OCI-LY1 (cell line): ENCODE measurements at regions not wholly inside any gene's neighbourhood (a gene's known extent, or its start where the extent isn't known, plus 50 kb on each side); places are given as distances from the start of the nearest gene placed in this dataset.

Source experiments
- H2AFZ ChIP-seq: fragments of 200-600 bp; sonication (generic), shearing (Covaris generic); 2 replicates; pipeline ENCODE4 v1.6.0; 2014; ENCODE audit warnings: antibody characterized with exemption, mild to moderate bottlenecking, low read length
- H3F3A ChIP-seq: fragments of 200-600 bp; sonication (generic), shearing (Covaris generic); 2 replicates; pipeline ENCODE4 v1.6.0; 2014; ENCODE audit warnings: mild to moderate bottlenecking, antibody characterized with exemption, low read length, moderate library complexity; ENCODE audit not compliant: insufficient read depth
- H3K27ac ChIP-seq: fragments of 200-600 bp; sonication (generic); 2 replicates; pipeline ENCODE4 v1.5.1; 2014; ENCODE audit warnings: low read length, mixed run types, mild to moderate bottlenecking, low read depth; ENCODE audit not compliant: poor library complexity, severe bottlenecking
- H3K27me3 ChIP-seq: fragments of 200-600 bp; sonication (generic); 2 replicates; pipeline ENCODE4 v1.6.0; 2014; ENCODE audit warnings: antibody characterized with exemption, mild to moderate bottlenecking, low read length, moderate library complexity; ENCODE audit not compliant: insufficient read depth
- H3K36me3 ChIP-seq: fragments of 200-600 bp; sonication (generic); 2 replicates; pipeline ENCODE4 v1.6.1; 2014; ENCODE audit warnings: mild to moderate bottlenecking, antibody characterized with exemption, low read length, moderate library complexity, mixed read lengths; ENCODE audit not compliant: insufficient read depth
- H3K4me1 ChIP-seq: fragments of 200-600 bp; sonication (generic); 2 replicates; pipeline ENCODE4 v1.5.1; 2014; ENCODE audit warnings: mild to moderate bottlenecking, low read length, moderate library complexity; ENCODE audit not compliant: insufficient read depth, severe bottlenecking
- H3K4me2 ChIP-seq: fragments of 200-600 bp; sonication (generic), shearing (Covaris generic); 2 replicates; pipeline ENCODE4 v1.6.1; 2014; ENCODE audit warnings: low read length
- H3K4me3 ChIP-seq: fragments of 200-600 bp; sonication (generic); 2 replicates; pipeline ENCODE4 v1.5.1; 2014; ENCODE audit warnings: low read length, low read depth, mild to moderate bottlenecking, mixed read lengths; ENCODE audit not compliant: poor library complexity, severe bottlenecking
- H3K79me2 ChIP-seq: fragments of 200-600 bp; shearing (Covaris generic); 2 replicates; pipeline ENCODE4 v1.6.1; 2016; ENCODE audit warnings: mixed run types, low read length, mixed read lengths; ENCODE audit not compliant: insufficient read depth
- H3K9ac ChIP-seq: fragments of 200-600 bp; sonication (generic), shearing (Covaris generic); 2 replicates; pipeline ENCODE4 v1.6.1; 2014; ENCODE audit warnings: mild to moderate bottlenecking, low read length, mixed read lengths
- H3K9me2 ChIP-seq: fragments of 200-600 bp; sonication (generic), shearing (Covaris generic); 2 replicates; pipeline ENCODE4 v1.6.1; 2014; ENCODE audit warnings: low read depth, mild to moderate bottlenecking, low read length, mixed read lengths
- H3K9me3 ChIP-seq: fragments of 200-600 bp; shearing (Covaris generic); 2 replicates; pipeline ENCODE4 v1.6.1; 2014; ENCODE audit warnings: low read length, mixed read lengths
- H4K20me1 ChIP-seq: fragments of 200-600 bp; sonication (generic), shearing (Covaris generic); 2 replicates; pipeline ENCODE4 v1.6.0; 2016; ENCODE audit warnings: mild to moderate bottlenecking, low read length; ENCODE audit not compliant: insufficient read depth
- EZH2 ChIP-seq: fragments of 200-600 bp; sonication (generic), shearing (Covaris generic); IDR thresholded peaks from 2 replicates; pipeline ENCODE4 v1.8.0; 2017; ENCODE audit warnings: borderline replicate concordance, mixed run types, mild to moderate bottlenecking, antibody characterized with exemption, low read length, moderate library complexity, mixed read lengths
- TF ChIP-seq, protein P1 (sequence below): fragments of 200-600 bp; sonication (generic), shearing (Covaris generic); IDR thresholded peaks from 2 replicates; pipeline ENCODE4 v1.5.1; 2017; ENCODE audit warnings: mild to moderate bottlenecking, antibody characterized with exemption, low read length, moderate library complexity, mixed read lengths

DNA sequence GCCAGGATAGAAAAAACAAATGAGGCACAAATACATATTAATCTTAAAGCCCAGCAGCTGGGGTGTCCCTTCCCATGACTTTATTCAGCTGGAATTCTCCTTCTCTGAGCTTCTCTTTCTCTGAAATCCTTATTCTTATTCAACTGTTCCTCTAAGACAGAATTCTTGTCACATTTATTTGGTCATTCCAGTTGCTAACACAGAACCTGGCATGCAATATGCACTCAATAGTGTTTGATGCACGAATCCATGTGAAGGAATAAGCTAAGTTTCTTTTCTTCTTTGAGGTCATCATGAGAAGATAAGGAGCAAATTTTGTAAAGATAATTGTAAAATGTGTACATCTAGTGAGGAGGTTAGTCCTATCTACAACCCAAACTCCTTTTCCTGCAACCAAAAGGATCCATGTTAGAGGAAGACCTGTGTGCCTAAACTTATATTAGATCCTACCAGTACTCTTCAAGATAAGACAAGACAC, 154.2 kb upstream of the KCNMB2 start:
- Histone ChIP-seq H2AFZ (no peak overlapping the region), H3K4me1 (no peaks in the 10 kb centered on the region), H3K9ac (no peak overlapping the region)

DNA sequence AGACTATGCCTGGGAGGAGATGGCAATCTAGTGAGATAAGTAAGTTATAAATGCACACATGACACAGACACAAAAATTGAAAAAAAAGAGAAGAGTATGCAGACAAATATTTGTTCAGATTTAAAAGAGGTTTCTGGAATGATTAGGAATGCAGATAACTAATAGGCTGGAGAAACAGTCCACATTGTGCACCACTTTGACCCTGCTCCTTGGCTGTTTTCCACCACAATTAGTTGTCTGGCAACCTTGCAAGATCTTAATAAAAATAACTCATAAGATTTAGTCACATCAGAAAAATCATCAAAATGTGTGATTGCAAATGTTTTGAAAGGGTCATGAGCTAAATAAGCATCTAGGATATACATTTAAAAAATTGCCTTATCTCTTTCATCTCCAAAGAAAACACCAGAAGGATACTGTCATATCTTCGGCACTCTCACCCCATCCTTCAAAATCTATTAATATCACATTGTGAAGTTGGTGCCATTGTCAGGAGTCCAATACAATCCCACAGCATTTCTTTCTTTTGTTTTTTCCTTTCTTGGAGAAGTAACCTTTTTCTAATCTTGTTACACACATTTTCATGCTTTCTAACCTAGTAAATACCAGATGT, 153.7 kb upstream of the KCNMB2 start:
- no peaks in the 10 kb centered on the region for H3F3A ChIP-seq
- H3K4me3 ChIP-seq, result no peak overlapping the region
- H4K20me1 ChIP-seq, result no peaks in the 10 kb centered on the region
- no peak overlapping the region for H3K4me2 ChIP-seq
- no peak overlapping the region for H3K27ac ChIP-seq
- H3K9me3 ChIP-seq, result no peaks in the 10 kb centered on the region
- no peaks in the 10 kb centered on the region for H3K9me2 ChIP-seq
- TF ChIP-seq EZH2, result no peak
- TF ChIP-seq, protein P1, sequence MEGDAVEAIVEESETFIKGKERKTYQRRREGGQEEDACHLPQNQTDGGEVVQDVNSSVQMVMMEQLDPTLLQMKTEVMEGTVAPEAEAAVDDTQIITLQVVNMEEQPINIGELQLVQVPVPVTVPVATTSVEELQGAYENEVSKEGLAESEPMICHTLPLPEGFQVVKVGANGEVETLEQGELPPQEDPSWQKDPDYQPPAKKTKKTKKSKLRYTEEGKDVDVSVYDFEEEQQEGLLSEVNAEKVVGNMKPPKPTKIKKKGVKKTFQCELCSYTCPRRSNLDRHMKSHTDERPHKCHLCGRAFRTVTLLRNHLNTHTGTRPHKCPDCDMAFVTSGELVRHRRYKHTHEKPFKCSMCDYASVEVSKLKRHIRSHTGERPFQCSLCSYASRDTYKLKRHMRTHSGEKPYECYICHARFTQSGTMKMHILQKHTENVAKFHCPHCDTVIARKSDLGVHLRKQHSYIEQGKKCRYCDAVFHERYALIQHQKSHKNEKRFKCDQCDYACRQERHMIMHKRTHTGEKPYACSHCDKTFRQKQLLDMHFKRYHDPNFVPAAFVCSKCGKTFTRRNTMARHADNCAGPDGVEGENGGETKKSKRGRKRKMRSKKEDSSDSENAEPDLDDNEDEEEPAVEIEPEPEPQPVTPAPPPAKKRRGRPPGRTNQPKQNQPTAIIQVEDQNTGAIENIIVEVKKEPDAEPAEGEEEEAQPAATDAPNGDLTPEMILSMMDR, result no peak
- no peaks in the 10 kb centered on the region for H3K79me2 ChIP-seq
- H3K27me3 ChIP-seq, result no peaks in the 10 kb centered on the region
- no peaks in the 10 kb centered on the region for H3K36me3 ChIP-seq
- no peaks in the 10 kb centered on the region for H3K4me1 ChIP-seq
- no peak overlapping the region for H2AFZ ChIP-seq
- H3K9ac ChIP-seq, result no peak overlapping the region

More for the DNA sequence above, 154.2 kb upstream of the KCNMB2 start:
- Histone ChIP-seq H3K4me2 (no peak overlapping the region), H4K20me1 (no peaks in the 10 kb centered on the region), H3F3A (no peaks in the 10 kb centered on the region), H3K27ac (no peak overlapping the region), H3K27me3 (no peaks in the 10 kb centered on the region), H3K4me3 (no peak overlapping the region), H3K9me2 (no peaks in the 10 kb centered on the region), H3K9me3 (no peaks in the 10 kb centered on the region), H3K36me3 (no peaks in the 10 kb centered on the region), H3K79me2 (no peaks in the 10 kb centered on the region)
- TF ChIP-seq, protein P1, result no peak
- TF ChIP-seq EZH2, result no peak

DNA sequence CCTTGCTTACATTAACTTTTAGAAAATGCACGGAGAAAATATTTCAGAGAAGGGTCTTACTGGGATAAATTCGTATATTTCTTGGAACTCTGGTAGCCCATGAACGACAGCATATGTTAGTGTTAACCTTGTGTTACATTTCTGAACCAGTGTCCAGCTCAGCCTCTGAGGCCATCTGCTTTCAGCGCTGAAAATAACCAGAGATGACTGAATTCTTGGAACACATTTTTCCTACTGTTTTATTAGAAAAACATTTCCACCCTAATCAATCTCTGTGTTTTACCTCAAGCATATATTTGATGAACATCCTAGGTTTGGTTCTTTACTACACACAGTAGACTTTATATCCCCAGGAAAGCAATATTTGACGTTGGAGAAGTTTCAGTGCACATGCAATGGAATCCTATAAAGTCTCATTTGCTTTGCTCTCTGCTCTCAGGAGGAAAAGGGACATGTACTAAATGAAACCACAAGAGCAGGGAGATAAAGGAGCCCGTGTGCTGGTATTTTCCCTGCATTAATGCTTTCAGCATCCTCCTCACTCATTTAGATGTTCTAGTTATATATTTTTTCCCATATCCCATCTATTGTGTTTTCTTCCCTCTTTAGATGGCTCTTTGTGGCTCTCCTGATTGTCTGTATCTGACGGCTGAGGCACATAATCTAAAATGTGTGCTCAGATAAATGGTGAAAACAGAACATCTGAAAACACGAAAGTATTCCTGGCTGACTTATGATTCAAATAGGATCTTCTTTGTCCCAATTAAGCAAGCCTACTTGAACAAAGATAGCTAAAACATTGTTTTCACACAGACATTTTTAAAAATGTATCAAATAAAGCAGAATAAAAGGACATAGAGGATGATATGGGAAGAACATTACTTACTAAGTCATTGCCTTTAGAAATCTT, 151.7 kb upstream of the KCNMB2 start:
- no peaks in the 10 kb centered on the region for H3K4me1 ChIP-seq

More for the DNA sequence above, 151.7 kb upstream of the KCNMB2 start:
- Histone ChIP-seq H3K79me2 (no peaks in the 10 kb centered on the region), H3K9ac (no peak overlapping the region), H2AFZ (no peak overlapping the region), H3K4me3 (no peak overlapping the region), H3K4me2 (no peak overlapping the region), H3K27me3 (no peaks in the 10 kb centered on the region), H4K20me1 (no peaks in the 10 kb centered on the region), H3K9me3 (no peaks in the 10 kb centered on the region), H3K9me2 (no peaks in the 10 kb centered on the region), H3K27ac (no peak overlapping the region), H3K36me3 (no peaks in the 10 kb centered on the region), H3F3A (no peaks in the 10 kb centered on the region)
- TF ChIP-seq, protein P1, result no peak
- no peak for TF ChIP-seq EZH2
